OCI-M2 (cell line): ENCODE measurements at regions not wholly inside any gene's neighbourhood (a gene's known extent, or its start where the extent isn't known, plus 50 kb on each side); places are given as distances from the start of the nearest gene placed in this dataset.
"Not testable (repeated sequence)": the region's sequence is repeated elsewhere in the genome, so short reads cannot be mapped to it uniquely, and the experiment has no call there.

Source experiments
- DNase-seq: peaks from one replicate; lab custom pipeline; 2025; ENCODE audit not compliant: unreplicated experiment; lab: John Stamatoyannopoulos, UW

GRCh38 chrX:3960952-3961351 is 247.5 kb upstream of the PRKX start:
- DNase-seq, result no peak

GRCh38 chrX:3951859-3952258 is 238.4 kb upstream of the PRKX start:
- no peak for DNase-seq

GRCh38 chrX:3950373-3950772 is 236.9 kb upstream of the PRKX start:
- DNase-seq, result no peak

GRCh38 chrX:3943965-3944364 is 230.5 kb upstream of the PRKX start:
- DNase-seq, result no peak

GRCh38 chrX:3940000-3940610 is 226.7 kb upstream of the PRKX start:
- DNase-seq, result no peak

- no peak for DNase-seq
Measured at GRCh38 chrX:3938587-3938986, 225.1 kb upstream of the PRKX start.

- DNase-seq, result not testable (repeated sequence)
Measured at GRCh38 chrX:3935196-3935595, 221.7 kb upstream of the PRKX start.

GRCh38 chrX:3920424-3921017 is 207.1 kb upstream of the PRKX start:
- not testable (repeated sequence) for DNase-seq

- not testable (repeated sequence) for DNase-seq
Measured at GRCh38 chrX:3919668-3920423, 206.4 kb upstream of the PRKX start.

- not testable (repeated sequence) for DNase-seq
Measured at GRCh38 chrX:3914813-3915212, 201.4 kb upstream of the PRKX start.

GRCh38 chrX:3914059-3914458 is 200.6 kb upstream of the PRKX start:
- not testable (repeated sequence) for DNase-seq

GRCh38 chrX:3911012-3911411 is 197.6 kb upstream of the PRKX start:
- not testable (repeated sequence) for DNase-seq

- DNase-seq, result not testable (repeated sequence)
Measured at GRCh38 chrX:3910611-3911010, 197.2 kb upstream of the PRKX start.

GRCh38 chrX:3905522-3906258 is 192.2 kb upstream of the PRKX start:
- DNase-seq, result not testable (repeated sequence)

- DNase-seq, result not testable (repeated sequence)
Measured at GRCh38 chrX:3902222-3902621, 188.8 kb upstream of the PRKX start.

GRCh38 chrX:3896755-3897154 is 183.3 kb upstream of the PRKX start:
- not testable (repeated sequence) for DNase-seq

- not testable (repeated sequence) for DNase-seq
Measured at GRCh38 chrX:3882553-3882920, 169.1 kb upstream of the PRKX start.

- DNase-seq, result not testable (repeated sequence)
Measured at GRCh38 chrX:3881898-3882552, 168.6 kb upstream of the PRKX start.

GRCh38 chrX:3881255-3881895 is 167.9 kb upstream of the PRKX start:
- DNase-seq, result not testable (repeated sequence)

- DNase-seq, result not testable (repeated sequence)
Measured at GRCh38 chrX:3876393-3876792, 162.9 kb upstream of the PRKX start.
